OCI-LY7 (cell line): ENCODE measurements at regions not wholly inside any gene's neighbourhood (a gene's known extent, or its start where the extent isn't known, plus 50 kb on each side); places are given as distances from the start of the nearest gene placed in this dataset.

Source experiments
- BruUV-seq: library from RNA; stranded (reverse); fragments of 400-500 nt; replicated peaks from 2 replicates; lab custom pipeline; 2021; lab: Mats Ljungman, UMichigan
- CTCF ChIA-PET: fragments of 300-600 bp; sonication (Branson Sonifier 250); formaldehyde crosslinking; loops from one replicate; lab custom pipeline; 2022; ENCODE audit warnings: antibody characterized with exemption; ENCODE audit not compliant: unreplicated experiment; lab: Charles Lee
- POLR2A ChIA-PET: fragments of 300-600 bp; sonication (Branson Sonifier 250); formaldehyde crosslinking; loops from one replicate; lab custom pipeline; 2022; ENCODE audit warnings: antibody characterized with exemption; lab: Charles Lee
- DNase-seq: peaks from one replicate; pipeline ENCODE4 v3.0.0-alpha.2; 2015; ENCODE audit warnings: low spot score
- H2AFZ ChIP-seq: fragments of 200-600 bp; sonication (generic), shearing (Covaris generic); 2 replicates; pipeline ENCODE4 v1.6.1; 2014; ENCODE audit warnings: mild to moderate bottlenecking, antibody characterized with exemption, low read length, moderate library complexity
- H3K27ac ChIP-seq: fragments of 200-600 bp; sonication (generic); 2 replicates; pipeline ENCODE4 v1.5.1; 2014; ENCODE audit warnings: mixed run types, low read depth, mild to moderate bottlenecking, moderate library complexity, low read length, inconsistent platforms; ENCODE audit not compliant: poor library complexity, severe bottlenecking
- H3K36me3 ChIP-seq: fragments of 200-600 bp; sonication (generic); 2 replicates; pipeline ENCODE4 v1.6.1; 2014; ENCODE audit warnings: mild to moderate bottlenecking, antibody characterized with exemption, low read length, moderate library complexity, mixed read lengths; ENCODE audit not compliant: insufficient read depth
- H3K4me1 ChIP-seq: fragments of 200-600 bp; sonication (generic); 2 replicates; pipeline ENCODE4 v1.5.1; 2014; ENCODE audit warnings: mild to moderate bottlenecking, low read length; ENCODE audit not compliant: insufficient read depth, poor library complexity, severe bottlenecking
- H3K4me2 ChIP-seq: fragments of 200-600 bp; sonication (generic); 2 replicates; pipeline ENCODE4 v1.6.1; 2014; ENCODE audit warnings: mild to moderate bottlenecking, low read length
- H3K4me3 ChIP-seq: fragments of 200-600 bp; sonication (generic); 2 replicates; pipeline ENCODE4 v1.5.1; 2014; ENCODE audit warnings: mild to moderate bottlenecking, low read depth, low read length; ENCODE audit not compliant: poor library complexity, severe bottlenecking
- H3K79me2 ChIP-seq: fragments of 200-600 bp; sonication (generic); 2 replicates; pipeline ENCODE4 v1.6.1; 2016; ENCODE audit warnings: low read depth, mild to moderate bottlenecking, low read length, moderate library complexity, mixed read lengths; ENCODE audit not compliant: insufficient read depth
- H3K9me2 ChIP-seq: fragments of 200-600 bp; sonication (generic); 2 replicates; pipeline ENCODE4 v1.6.1; 2016; ENCODE audit warnings: mild to moderate bottlenecking, low read length, mixed read lengths; ENCODE audit not compliant: insufficient read depth
- H3K9me3 ChIP-seq: fragments of 200-600 bp; sonication (generic); 2 replicates; pipeline ENCODE4 v1.6.1; 2014; ENCODE audit warnings: mild to moderate bottlenecking, mixed run types, low read length, mixed read lengths
- H4K20me1 ChIP-seq: fragments of 200-600 bp; sonication (generic); 2 replicates; pipeline ENCODE4 v1.6.1; 2014; ENCODE audit warnings: mild to moderate bottlenecking, antibody characterized with exemption, low read length, moderate library complexity, mixed read lengths; ENCODE audit not compliant: insufficient read depth
- EZH2phosphoT487 ChIP-seq: fragments of 200-600 bp; sonication (generic); IDR thresholded peaks from 2 replicates; pipeline ENCODE4 v1.6.1; 2018; ENCODE audit warnings: low read depth, borderline replicate concordance, mild to moderate bottlenecking, mixed run types, antibody characterized with exemption, low read length, moderate library complexity, mixed read lengths
- intact Hi-C: fragments of 100-400 bp; cut with micrococcal nuclease; formaldehyde crosslinking; loops from one replicate; pipeline ENCODE4 v1.10.0; 2022; ENCODE audit not compliant: unreplicated experiment
- TF ChIP-seq, protein P1 (sequence below): fragments of 200-600 bp; sonication (generic); conservative IDR thresholded peaks from 2 replicates; pipeline ENCODE4 v1.5.1; 2014; ENCODE audit warnings: mild to moderate bottlenecking, antibody characterized with exemption, low read length, moderate library complexity, mixed read lengths

DNA sequence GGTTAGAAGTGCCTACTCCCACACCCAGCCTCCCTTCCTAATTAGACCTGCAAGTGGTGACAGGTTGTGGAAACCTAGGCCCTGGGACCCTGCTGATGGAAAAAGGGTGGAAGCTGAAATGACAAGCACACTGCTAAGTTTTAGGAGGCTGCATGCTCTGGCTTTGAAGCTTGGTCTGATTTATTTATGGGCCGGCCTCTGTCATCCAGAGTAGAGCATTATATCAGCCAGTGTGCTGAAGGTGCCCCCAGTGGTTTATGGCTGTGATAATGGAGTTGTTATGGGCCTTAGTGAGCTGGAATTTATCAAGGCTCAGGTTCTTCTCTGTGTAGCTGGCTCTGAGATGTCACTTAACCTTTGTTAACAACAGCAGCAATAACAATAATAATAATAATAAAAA lies 142.6 kb downstream of the UTP18 start:
- H3K27ac ChIP-seq = no peak overlapping the region
- intact Hi-C loops = no loop called here
- no peak overlapping the region for H3K4me3 ChIP-seq
- H2AFZ ChIP-seq = no peak overlapping the region
- H4K20me1 ChIP-seq = no peaks in the 10 kb centered on the region
- H3K36me3 ChIP-seq = no peaks in the 10 kb centered on the region
- no peaks in the 10 kb centered on the region for H3K9me2 ChIP-seq
- TF ChIP-seq, protein P1, sequence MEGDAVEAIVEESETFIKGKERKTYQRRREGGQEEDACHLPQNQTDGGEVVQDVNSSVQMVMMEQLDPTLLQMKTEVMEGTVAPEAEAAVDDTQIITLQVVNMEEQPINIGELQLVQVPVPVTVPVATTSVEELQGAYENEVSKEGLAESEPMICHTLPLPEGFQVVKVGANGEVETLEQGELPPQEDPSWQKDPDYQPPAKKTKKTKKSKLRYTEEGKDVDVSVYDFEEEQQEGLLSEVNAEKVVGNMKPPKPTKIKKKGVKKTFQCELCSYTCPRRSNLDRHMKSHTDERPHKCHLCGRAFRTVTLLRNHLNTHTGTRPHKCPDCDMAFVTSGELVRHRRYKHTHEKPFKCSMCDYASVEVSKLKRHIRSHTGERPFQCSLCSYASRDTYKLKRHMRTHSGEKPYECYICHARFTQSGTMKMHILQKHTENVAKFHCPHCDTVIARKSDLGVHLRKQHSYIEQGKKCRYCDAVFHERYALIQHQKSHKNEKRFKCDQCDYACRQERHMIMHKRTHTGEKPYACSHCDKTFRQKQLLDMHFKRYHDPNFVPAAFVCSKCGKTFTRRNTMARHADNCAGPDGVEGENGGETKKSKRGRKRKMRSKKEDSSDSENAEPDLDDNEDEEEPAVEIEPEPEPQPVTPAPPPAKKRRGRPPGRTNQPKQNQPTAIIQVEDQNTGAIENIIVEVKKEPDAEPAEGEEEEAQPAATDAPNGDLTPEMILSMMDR = no peak
- BruUV-seq = no TSS peak
- no peaks in the 10 kb centered on the region for H3K4me1 ChIP-seq
- no peaks in the 10 kb centered on the region for H3K9me3 ChIP-seq
- POLR2A ChIA-PET = interaction anchor here (0.8 kb wide), 1 partner anchor 28 kb away, joined by 3 read pairs; no protein-coding TSS in a partner anchor
- CTCF ChIA-PET = interaction anchor here (0.6 kb wide), 1 partner anchor 57 kb away, joined by 10 read pairs; no protein-coding TSS in a partner anchor
- DNase-seq = no peak
- no peaks in the 10 kb centered on the region for H3K79me2 ChIP-seq
- no peak overlapping the region for H3K4me2 ChIP-seq

DNA sequence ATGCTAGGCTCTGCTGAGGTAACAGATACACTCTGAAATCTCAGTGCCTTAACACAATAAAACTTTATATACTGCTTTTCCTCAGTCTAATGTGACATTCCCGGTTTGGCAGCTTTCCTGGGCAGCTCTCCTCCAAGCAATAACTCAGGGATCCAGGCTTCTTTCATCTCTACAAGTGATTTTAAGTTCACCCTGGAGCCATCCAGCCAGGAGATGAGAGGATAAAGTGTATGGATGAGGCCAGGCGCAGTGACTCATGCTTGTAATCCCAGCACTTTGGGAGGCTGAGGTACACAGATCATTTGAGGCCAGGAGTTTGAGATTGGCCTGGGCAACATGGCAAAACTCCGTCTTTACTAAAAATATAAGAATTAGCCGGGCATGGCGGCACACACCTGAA lies 147.2 kb downstream of the UTP18 start:
- H3K4me3 ChIP-seq = no peak overlapping the region
- H3K9me2 ChIP-seq = no peaks in the 10 kb centered on the region
- ChIA-PET POLR2A (no interaction called here), CTCF (no interaction called here)
- intact Hi-C loops = no loop called here
- no peaks in the 10 kb centered on the region for H3K36me3 ChIP-seq
- TF ChIP-seq EZH2phosphoT487 = no peak
- TF ChIP-seq, protein P1 = no peak
- H3K9me3 ChIP-seq = no peaks in the 10 kb centered on the region
- no peak overlapping the region for H2AFZ ChIP-seq
- no peak overlapping the region for H3K4me2 ChIP-seq
- no peaks in the 10 kb centered on the region for H3K79me2 ChIP-seq
- no TSS peak for BruUV-seq
- no peak overlapping the region for H3K27ac ChIP-seq
- H4K20me1 ChIP-seq = no peaks in the 10 kb centered on the region
- no peak for DNase-seq
- H3K4me1 ChIP-seq = no peaks in the 10 kb centered on the region

DNA sequence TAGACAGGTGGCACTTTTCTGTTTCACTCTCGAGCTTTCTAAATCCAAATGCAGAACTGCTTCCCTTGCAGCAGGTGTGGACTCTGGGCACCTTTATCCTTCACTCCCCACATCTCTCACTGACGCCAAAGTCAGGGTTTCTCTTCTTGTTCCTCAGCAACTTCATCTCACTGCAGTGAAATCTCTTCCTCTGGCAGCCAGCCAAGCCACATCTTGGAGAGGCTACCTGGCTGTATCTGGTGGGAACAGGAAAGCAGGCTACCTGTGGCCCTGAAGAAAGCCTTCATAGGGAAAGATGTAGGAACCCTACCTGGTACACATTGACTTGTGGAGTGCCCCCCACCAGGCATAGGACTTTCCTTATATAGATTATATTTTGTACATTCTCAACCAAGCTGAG lies 159.1 kb downstream of the UTP18 start:
- Histone ChIP-seq H4K20me1 (no peaks in the 10 kb centered on the region), H3K36me3 (no peaks in the 10 kb centered on the region), H2AFZ (no peak overlapping the region), H3K4me3 (no peak overlapping the region), H3K79me2 (no peaks in the 10 kb centered on the region), H3K4me1 (no peaks in the 10 kb centered on the region), H3K27ac (no peak overlapping the region), H3K9me2 (no peaks in the 10 kb centered on the region), H3K4me2 (no peak overlapping the region), H3K9me3 (no peaks in the 10 kb centered on the region)
- TF ChIP-seq, protein P1 = no peak
- TF ChIP-seq EZH2phosphoT487 = no peak
- BruUV-seq = no TSS peak
- ChIA-PET POLR2A (interaction anchor here (0.6 kb wide), 1 partner anchor 57 kb away, joined by 3 read pairs; no protein-coding TSS in a partner anchor), CTCF (no interaction called here)
- DNase-seq = no peak
- intact Hi-C loops = no loop called here
